Hepatocyte (in vitro differentiated cells): ENCODE measurements at regions not wholly inside any gene's neighbourhood (a gene's known extent, or its start where the extent isn't known, plus 50 kb on each side); places are given as distances from the start of the nearest gene placed in this dataset.

ENCODE experiments used
- DNase-seq: peaks from one replicate; pipeline ENCODE4 v3.0.0-alpha.2; 2016; ENCODE audit warnings: low spot score
- H2AFZ ChIP-seq: fragments of 200-600 bp; sonication (generic); 2 replicates; pipeline ENCODE4 v1.6.0; 2016; ENCODE audit warnings: antibody characterized with exemption, mild to moderate bottlenecking
- H3K27ac ChIP-seq: fragments of 200-600 bp; sonication (generic); 2 replicates; pipeline ENCODE4 v1.5.1; 2016; ENCODE audit warnings: mild to moderate bottlenecking
- H3K27me3 ChIP-seq: fragments of 200-600 bp; sonication (generic); 2 replicates; pipeline ENCODE4 v1.6.1; 2016
- H3K36me3 ChIP-seq: fragments of 200-600 bp; sonication (generic); replicated peaks from 2 replicates; pipeline ENCODE4 v1.5.1; 2016; ENCODE audit warnings: low read depth; ENCODE audit not compliant: insufficient read depth
- H3K4me1 ChIP-seq: fragments of 200-600 bp; sonication (generic); 2 replicates; pipeline ENCODE4 v1.5.1; 2016; ENCODE audit warnings: mild to moderate bottlenecking, moderate library complexity; ENCODE audit not compliant: insufficient read depth
- H3K4me2 ChIP-seq: fragments of 200-600 bp; sonication (generic); 2 replicates; pipeline ENCODE4 v1.6.0; 2016
- H3K4me3 ChIP-seq: fragments of 200-600 bp; sonication (generic); 2 replicates; pipeline ENCODE4 v1.5.1; 2016; ENCODE audit warnings: mild to moderate bottlenecking
- H3K79me2 ChIP-seq: fragments of 200-600 bp; sonication (generic); 2 replicates; pipeline ENCODE4 v1.6.0; 2017; ENCODE audit warnings: mild to moderate bottlenecking
- H3K9me2 ChIP-seq: fragments of 200-600 bp; sonication (generic); replicated peaks from 2 replicates; pipeline ENCODE4 v1.6.0; 2017; ENCODE audit warnings: mild to moderate bottlenecking; ENCODE audit not compliant: insufficient read depth
- H3K9me3 ChIP-seq: fragments of 200-600 bp; sonication (generic); 2 replicates; pipeline ENCODE4 v1.5.1; 2016; ENCODE audit warnings: low read depth, mild to moderate bottlenecking
- H4K20me1 ChIP-seq: fragments of 200-600 bp; sonication (generic); 2 replicates; pipeline ENCODE4 v1.6.0; 2016; ENCODE audit warnings: mild to moderate bottlenecking; ENCODE audit not compliant: insufficient read depth, poor library complexity, severe bottlenecking
- CTCF ChIP-seq: fragments of 200-600 bp; sonication (generic); IDR thresholded peaks from 2 replicates; pipeline ENCODE4 v1.5.1; 2016; ENCODE audit warnings: antibody characterized with exemption, mild to moderate bottlenecking; ENCODE audit not compliant: poor library complexity
- EZH2 ChIP-seq: fragments of 200-600 bp; sonication (generic); IDR thresholded peaks from 2 replicates; pipeline ENCODE4 v1.6.1; 2016; ENCODE audit warnings: antibody characterized with exemption, mild to moderate bottlenecking, borderline replicate concordance
- EZH2phosphoT487 ChIP-seq: fragments of 200-600 bp; sonication (generic); IDR thresholded peaks from one replicate; pipeline ENCODE4 v1.6.1; 2018; ENCODE audit warnings: antibody characterized with exemption, mild to moderate bottlenecking, low read depth, moderate library complexity; ENCODE audit not compliant: unreplicated experiment, severe bottlenecking
- WGBS: methylation state at CpG from one replicate; pipeline ENCODE4 v1.1.6; 2016; ENCODE audit warnings: low lambda C conversion rate; ENCODE audit errors: missing lambda C conversion rate; 5-methylcytosine and 5-hydroxymethylcytosine counted together

- no peaks in the 10 kb centered on the region for H3K36me3 ChIP-seq
- 35% methylated on average over 1 of the region's 1 CpG for WGBS
- no peak overlapping the region for H3K4me2 ChIP-seq
- no peaks in the 10 kb centered on the region for H3K27me3 ChIP-seq
- TF ChIP-seq EZH2 (no peak), CTCF (no peak), EZH2phosphoT487 (no peak)
- no peaks in the 10 kb centered on the region for H4K20me1 ChIP-seq
- no peak overlapping the region for H3K4me3 ChIP-seq
- H3K9me3 ChIP-seq = no peaks in the 10 kb centered on the region
- H2AFZ ChIP-seq = no peak overlapping the region
- H3K4me1 ChIP-seq = no peaks in the 10 kb centered on the region
- H3K27ac ChIP-seq = no peak overlapping the region
- H3K9me2 ChIP-seq = no peaks in the 10 kb centered on the region
- DNase-seq = no peak
- H3K79me2 ChIP-seq = no peaks in the 10 kb centered on the region
These were observed 874.1 kb upstream of the LRATD1 start for GRCh38 chr2:13758412-13758811.

GRCh38 chr2:13768274-13768673, 864.2 kb upstream of the LRATD1 start:
- H3K4me1 ChIP-seq = no peaks in the 10 kb centered on the region
- no peaks in the 10 kb centered on the region for H4K20me1 ChIP-seq
- no peaks in the 10 kb centered on the region for H3K9me2 ChIP-seq
- no peak for DNase-seq
- 43% methylated on average over 2 of the region's 2 CpGs for WGBS
- H3K27me3 ChIP-seq = no peaks in the 10 kb centered on the region
- no peak overlapping the region for H3K4me3 ChIP-seq
- TF ChIP-seq CTCF (no peak), EZH2phosphoT487 (no peak), EZH2 (no peak)
- H3K79me2 ChIP-seq = no peaks in the 10 kb centered on the region
- H2AFZ ChIP-seq = no peak overlapping the region
- H3K9me3 ChIP-seq = no peaks in the 10 kb centered on the region
- no peaks in the 10 kb centered on the region for H3K36me3 ChIP-seq
- H3K27ac ChIP-seq = no peak overlapping the region
- H3K4me2 ChIP-seq = no peak overlapping the region

- H3K79me2 ChIP-seq = no peaks in the 10 kb centered on the region
- no peaks in the 10 kb centered on the region for H3K27me3 ChIP-seq
- H3K4me1 ChIP-seq = no peaks in the 10 kb centered on the region
- H3K9me2 ChIP-seq = no peaks in the 10 kb centered on the region
- no peak overlapping the region for H3K4me3 ChIP-seq
- H3K27ac ChIP-seq = no peak overlapping the region
- no peak overlapping the region for H2AFZ ChIP-seq
- no peaks in the 10 kb centered on the region for H3K9me3 ChIP-seq
- no peak overlapping the region for H3K4me2 ChIP-seq
- no peaks in the 10 kb centered on the region for H4K20me1 ChIP-seq
- H3K36me3 ChIP-seq = no peaks in the 10 kb centered on the region
- WGBS = 33% methylated on average over 2 of the region's 2 CpGs
- TF ChIP-seq EZH2phosphoT487 (no peak), CTCF (no peak), EZH2 (no peak)
- no peak for DNase-seq
These were observed 862.2 kb upstream of the LRATD1 start for GRCh38 chr2:13770279-13770678.

GRCh38 chr2:13779996-13780395, 852.5 kb upstream of the LRATD1 start:
- DNase-seq = no peak
- Histone ChIP-seq H3K9me2 (no peaks in the 10 kb centered on the region), H3K4me2 (no peak overlapping the region), H3K36me3 (no peaks in the 10 kb centered on the region), H2AFZ (no peak overlapping the region), H3K4me1 (no peaks in the 10 kb centered on the region), H3K9me3 (no peaks in the 10 kb centered on the region), H3K79me2 (no peaks in the 10 kb centered on the region), H4K20me1 (no peaks in the 10 kb centered on the region), H3K4me3 (no peak overlapping the region), H3K27me3 (no peaks in the 10 kb centered on the region), H3K27ac (no peak overlapping the region)
- TF ChIP-seq CTCF (no peak), EZH2phosphoT487 (no peak), EZH2 (no peak)
- WGBS = 56% methylated on average over 1 of the region's 1 CpG
